ENCODE measurements at regions not wholly inside any gene's neighbourhood (a gene's known extent, or its start where the extent isn't known, plus 50 kb on each side); places are given as distances from the start of the nearest gene placed in this dataset.

GRCh38 chr16:55003916-55004315 is 73.3 kb downstream of the IRX5 start:
- H3K4me3 ChIP-seq (ENCODE audit: low read depth, low read length): no peak overlapping the region
- no peak for DNase-seq (ENCODE audit: low read depth)
- TF ChIP-seq CTCF (conservative IDR thresholded peaks at IDR 0.05; ENCODE audit: low read depth, low read length): no peak

DNA sequence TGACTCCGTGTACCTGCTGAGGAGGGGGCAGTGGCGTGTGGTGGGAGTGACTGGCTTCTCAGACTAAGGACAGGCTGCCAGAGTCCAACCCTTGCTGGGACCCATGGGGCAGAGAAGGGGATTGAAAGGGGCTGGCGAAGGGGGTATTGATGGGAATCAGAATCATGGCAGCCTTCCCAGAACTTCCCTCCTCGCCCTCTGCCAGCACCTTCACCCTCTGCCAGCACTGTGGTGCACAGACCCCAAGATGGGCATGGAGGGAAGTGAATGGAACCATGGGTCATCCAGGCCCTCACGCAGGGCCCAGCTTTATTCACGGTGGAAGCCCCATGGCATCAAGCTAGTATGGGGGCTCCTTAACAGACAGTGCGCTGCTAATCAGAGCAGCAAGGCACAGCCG is 76.8 kb downstream of the IRX5 start:
- DNase-seq (ENCODE audit: low read depth): no peak
- no peak for TF ChIP-seq CTCF (conservative IDR thresholded peaks at IDR 0.05; ENCODE audit: low read depth, low read length)
- H3K4me3 ChIP-seq (ENCODE audit: low read depth, low read length): no peak overlapping the region

DNA sequence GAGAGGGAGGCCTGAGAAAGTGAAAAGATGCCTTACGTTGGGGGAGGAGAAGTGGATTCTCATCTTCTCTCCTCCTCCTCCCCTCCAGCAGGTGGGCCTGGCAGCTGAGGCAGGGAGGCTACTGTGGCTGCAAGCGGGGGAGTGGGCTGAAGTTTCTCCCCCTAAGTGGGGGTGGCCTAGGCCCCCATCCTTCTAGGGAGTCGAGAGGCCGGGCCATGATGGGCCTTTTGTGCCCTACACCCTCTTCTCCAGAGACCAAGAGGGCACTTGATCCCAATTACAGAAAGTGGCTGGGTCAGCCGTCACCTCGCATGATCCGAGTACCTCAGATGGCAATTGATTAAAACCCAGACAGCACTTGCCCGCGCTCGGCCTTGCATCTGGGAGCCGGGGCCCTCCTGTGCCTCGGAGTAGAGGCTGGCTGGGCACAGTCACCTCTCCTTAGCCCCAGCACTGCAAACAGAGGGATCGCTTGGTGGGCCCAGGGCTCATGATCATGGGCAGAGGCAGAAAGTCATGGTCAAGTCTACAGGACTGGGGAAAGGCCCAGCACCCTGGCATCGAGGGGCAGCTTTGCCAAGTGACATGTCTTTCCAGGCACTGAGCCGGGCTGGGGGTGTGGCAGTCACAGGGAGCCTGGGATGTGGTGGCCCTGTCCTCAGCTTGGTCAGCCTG is 78.3 kb downstream of the IRX5 start:
- TF ChIP-seq CTCF (conservative IDR thresholded peaks at IDR 0.05; ENCODE audit: low read depth, low read length): no peak
- no peak overlapping the region for H3K4me3 ChIP-seq (ENCODE audit: low read depth, low read length)
- DNase-seq (ENCODE audit: low read depth): no peak

DNA sequence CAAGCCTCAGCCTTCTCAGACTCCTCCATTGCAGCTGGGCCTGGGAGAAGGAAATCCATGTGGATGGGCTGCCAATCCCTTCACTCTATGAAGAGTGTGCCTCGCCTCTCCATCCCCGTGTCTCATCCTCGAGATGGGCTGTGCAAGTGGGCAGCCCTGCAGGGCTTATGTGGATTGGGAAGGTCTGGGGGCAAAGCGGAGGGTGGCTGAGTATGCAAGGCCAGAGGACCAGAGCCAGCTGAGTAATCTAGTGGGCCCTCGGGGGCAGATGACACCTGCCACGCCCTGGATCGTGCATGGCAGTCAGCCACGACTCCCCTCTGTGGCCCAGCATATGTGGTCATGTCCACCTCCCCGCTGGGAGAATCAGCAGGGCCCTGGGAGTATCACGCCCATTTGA is 78.9 kb downstream of the IRX5 start:
- no peak for DNase-seq (ENCODE audit: low read depth)
- H3K4me3 ChIP-seq (ENCODE audit: low read depth, low read length): no peak overlapping the region
- no peak for TF ChIP-seq CTCF (conservative IDR thresholded peaks at IDR 0.05; ENCODE audit: low read depth, low read length)

GRCh38 chr16:55010492-55011160 is 80.0 kb downstream of the IRX5 start:
- no peak for TF ChIP-seq CTCF (conservative IDR thresholded peaks at IDR 0.05; ENCODE audit: low read depth, low read length)
- no peak overlapping the region for H3K4me3 ChIP-seq (ENCODE audit: low read depth, low read length)
- no peak for DNase-seq (ENCODE audit: low read depth)

- no peak for DNase-seq (ENCODE audit: low read depth)
- no peak for TF ChIP-seq CTCF (conservative IDR thresholded peaks at IDR 0.05; ENCODE audit: low read depth, low read length)
- H3K4me3 ChIP-seq (ENCODE audit: low read depth, low read length): no peak overlapping the region
Measured at GRCh38 chr16:55012362-55012761, 81.7 kb downstream of the IRX5 start.

DNA sequence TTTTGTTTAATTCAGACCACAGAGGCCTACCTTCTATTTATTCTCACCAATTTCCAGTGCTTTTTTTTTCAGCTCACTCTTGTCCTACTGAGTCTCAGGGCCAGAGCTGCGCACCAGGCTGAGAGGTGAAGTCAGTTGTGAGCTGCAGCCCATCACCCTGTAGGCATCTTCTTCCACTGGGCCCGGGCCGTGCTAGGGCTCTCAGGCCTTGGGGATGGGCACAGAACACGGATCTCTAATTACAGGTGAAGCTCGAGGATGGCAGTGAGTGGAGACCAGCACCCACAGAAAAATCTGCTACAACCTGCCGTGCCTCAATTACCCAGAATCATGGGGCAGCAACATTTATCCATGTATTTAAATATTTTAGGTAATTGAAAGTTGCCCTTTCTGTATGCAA is 82.1 kb downstream of the IRX5 start:
- TF ChIP-seq CTCF (conservative IDR thresholded peaks at IDR 0.05; ENCODE audit: low read depth, low read length): no peak
- DNase-seq (ENCODE audit: low read depth): no peak
- no peak overlapping the region for H3K4me3 ChIP-seq (ENCODE audit: low read depth, low read length)
